Activated gamma-delta T cell treated with Interleukin-2 at 50 U/mL for 16 hours (primary cell): ENCODE measurements at regions not wholly inside any gene's neighbourhood (a gene's known extent, or its start where the extent isn't known, plus 50 kb on each side); places are given as distances from the start of the nearest gene placed in this dataset.

Experiments
- DNase-seq: peaks from one replicate; pipeline ENCODE4 v3.0.0-alpha.2; 2020

GRCh38 chr6:155967322-155967721, 511.7 kb upstream of the NOX3 start:
- DNase-seq: no peak

- DNase-seq: no peak
These were observed 508.9 kb upstream of the NOX3 start for GRCh38 chr6:155964544-155964943.

GRCh38 chr6:155962276-155962675, 506.6 kb upstream of the NOX3 start:
- no peak for DNase-seq

DNA sequence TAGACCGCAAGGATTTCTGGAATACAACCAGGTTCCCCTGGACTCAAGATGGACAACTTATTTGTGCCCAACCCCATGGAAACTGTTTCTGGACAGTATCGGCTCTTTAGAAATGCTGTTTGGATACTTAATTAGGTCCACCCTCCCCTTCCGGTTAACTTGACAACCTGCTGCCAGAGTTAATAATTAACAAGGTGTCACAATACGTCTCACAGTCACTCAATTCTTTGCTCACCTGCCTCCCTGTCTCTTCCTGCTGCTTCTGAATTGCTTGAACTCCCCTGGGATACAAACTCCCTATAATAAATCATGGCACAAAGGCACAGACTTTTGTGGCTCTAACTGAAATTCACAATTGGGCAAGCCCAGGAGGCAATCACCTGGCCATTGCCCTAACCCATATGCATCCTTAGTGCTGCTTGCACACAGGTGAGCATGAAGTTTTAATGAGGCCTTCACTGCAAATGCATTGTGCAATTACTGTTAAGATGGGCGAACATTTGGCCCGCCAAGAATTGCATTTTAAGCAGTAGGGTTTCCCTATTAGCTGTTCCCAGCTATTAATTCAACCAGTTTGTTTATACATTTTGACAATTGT, 504.4 kb upstream of the NOX3 start:
- no peak for DNase-seq

- DNase-seq: no peak
These were observed 502.9 kb upstream of the NOX3 start for GRCh38 chr6:155958550-155958949.

DNA sequence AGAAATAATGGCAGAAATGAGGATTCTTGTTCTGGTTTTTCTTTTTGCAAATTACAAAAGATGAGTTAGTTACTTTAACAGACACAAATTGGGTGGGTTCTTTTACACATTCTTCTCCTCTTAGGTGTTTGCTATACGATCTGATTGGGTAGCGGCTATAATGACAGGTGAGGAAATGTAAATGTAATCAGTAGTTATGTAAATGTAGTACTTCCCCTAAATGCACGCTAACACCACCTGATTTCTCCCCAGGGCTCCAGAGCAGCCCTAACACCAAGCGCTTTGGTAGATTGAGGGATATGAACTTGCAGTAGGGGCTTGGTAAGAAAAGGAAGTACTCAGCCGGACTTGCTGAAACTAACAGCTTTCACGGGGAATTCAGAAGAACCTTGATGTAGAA, 499.4 kb upstream of the NOX3 start:
- no peak for DNase-seq

- no peak for DNase-seq
These were observed 498.5 kb upstream of the NOX3 start for GRCh38 chr6:155954149-155954548.

DNA sequence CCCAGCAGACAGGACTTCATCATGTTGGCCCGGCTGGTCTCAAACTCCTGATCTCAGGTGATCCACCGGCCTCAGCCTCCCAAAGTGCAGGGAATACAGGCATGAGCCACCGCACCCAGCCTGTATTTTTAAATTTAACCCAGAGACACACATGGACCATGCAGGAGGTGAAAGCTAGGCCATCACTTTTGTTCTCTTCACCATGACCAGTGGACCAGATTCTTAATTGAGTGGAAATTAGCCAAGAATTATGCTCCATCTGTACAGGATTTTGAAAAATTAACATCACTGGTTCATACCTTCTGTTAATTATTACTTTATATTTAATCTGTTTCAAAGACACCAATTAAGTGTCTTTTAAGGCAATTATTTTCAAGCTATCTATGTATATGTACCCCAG, 493.6 kb upstream of the NOX3 start:
- no peak for DNase-seq

- DNase-seq: no peak
These were observed 491.2 kb upstream of the NOX3 start for GRCh38 chr6:155946860-155947259.

DNA sequence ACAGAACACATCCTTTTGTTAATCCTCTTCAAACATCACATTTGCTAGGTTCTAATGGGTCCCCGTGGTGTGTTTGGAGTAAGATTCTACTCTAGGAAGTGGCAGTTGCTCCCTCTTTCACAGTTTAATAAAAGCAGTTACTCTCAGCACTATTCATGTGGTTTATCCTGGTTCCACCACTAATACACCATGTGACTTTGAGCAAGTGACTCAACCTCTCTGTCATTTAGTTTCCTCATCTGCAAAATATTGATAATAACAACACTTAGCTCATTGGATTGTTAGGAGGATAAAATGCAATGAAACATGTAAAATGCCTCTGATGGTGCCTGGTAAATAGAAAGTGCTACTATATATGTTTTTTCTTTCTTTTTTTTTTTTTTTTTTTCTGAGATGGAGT, 488.0 kb upstream of the NOX3 start:
- no peak for DNase-seq

GRCh38 chr6:155939253-155939652, 483.6 kb upstream of the NOX3 start:
- no peak for DNase-seq

- DNase-seq: no peak
These were observed 480.9 kb upstream of the NOX3 start for GRCh38 chr6:155936551-155936950.

GRCh38 chr6:155936127-155936526, 480.5 kb upstream of the NOX3 start:
- no peak for DNase-seq

DNA sequence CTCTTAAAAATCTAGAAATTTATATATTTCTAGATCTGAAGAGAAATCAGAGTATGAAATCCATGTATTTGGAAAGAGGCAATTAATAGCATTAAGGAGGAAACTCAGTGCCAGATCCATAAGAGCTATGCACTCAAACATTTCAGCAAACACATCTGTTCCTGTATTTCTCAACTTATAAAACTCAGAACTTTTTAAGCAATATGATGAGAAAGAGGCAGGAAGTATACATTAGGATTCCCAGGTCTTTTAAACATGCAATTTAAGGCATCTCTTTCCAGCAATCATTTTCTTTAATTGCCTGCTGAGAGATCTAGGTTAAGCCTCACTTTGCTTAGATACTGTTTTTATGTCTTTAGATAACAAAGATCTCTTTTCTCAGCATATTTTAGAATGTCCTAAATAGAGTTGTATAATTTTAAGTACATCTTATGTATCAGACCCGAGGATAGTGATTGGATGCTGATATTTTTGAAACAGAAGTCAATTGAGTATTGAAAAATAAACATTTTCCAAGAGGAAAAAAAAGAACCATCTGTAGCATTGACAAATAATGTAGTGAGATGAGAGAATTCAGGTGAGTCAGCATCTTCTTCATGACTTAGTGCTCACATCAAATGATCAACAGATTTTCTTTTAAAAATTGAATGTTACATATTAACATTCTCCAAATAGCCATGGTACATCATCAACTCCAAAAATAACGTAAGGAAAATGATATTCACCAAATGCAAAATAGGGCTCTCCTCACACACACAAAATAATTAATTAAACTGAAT, 461.4 kb upstream of the NOX3 start:
- DNase-seq: no peak

- DNase-seq: no peak
These were observed 460.0 kb upstream of the NOX3 start for GRCh38 chr6:155915651-155916050.

DNA sequence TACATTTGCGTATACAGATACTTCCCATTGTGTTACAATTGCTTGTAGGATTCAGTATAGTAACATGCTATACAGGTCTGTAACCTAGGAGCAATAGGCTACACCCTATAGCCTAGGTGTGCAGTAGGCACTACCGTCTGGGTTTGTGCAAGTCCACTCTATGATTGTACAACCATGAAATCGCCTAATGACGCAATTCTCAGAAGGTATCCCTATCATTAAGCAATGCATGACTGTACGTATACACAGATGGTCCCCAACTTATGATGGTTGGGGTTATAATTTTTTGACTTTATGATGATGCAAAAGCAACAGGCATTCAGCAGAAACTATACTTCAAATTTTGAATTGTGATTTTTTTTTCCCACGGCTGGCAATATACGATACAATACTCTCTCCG, 458.2 kb upstream of the NOX3 start:
- no peak for DNase-seq

DNA sequence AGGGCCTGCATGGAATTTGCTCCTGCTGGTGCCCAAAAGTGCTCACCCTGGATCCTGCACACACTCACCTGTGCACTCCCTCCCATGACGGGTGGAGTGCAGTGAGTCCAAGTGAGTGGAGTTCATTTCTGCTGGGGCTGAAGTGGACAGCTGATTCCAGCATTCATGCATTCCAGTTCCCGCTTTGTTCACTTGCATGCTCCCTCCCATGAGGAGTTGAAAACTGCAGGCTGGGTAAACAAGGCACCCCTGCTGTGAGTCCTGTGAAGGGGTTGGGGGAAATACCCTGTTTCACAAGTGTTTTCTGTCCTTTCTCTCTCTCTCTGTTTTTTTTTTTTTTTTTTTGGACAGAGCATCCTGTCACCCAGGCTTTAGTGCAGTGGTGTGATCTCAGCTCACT, 454.1 kb upstream of the NOX3 start:
- DNase-seq: no peak

DNA sequence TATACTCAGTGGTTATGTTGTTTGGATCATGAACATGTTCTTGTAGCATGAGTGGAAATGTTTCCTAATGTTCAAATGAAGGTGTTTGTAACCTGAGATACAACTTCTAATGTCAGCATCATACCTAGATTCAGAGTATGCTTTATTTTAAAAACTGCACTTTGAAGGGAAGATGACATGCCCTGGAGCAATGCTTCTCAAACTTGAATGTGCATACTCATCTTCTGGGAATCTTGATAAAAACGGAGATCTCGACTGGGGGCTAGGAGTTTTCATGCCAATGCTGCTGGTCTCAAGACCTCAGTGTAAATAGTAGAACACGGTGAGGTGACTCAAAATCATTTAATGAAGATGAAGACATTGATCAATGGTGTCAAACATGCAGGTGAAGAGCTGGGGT, 440.0 kb upstream of the NOX3 start:
- no peak for DNase-seq

GRCh38 chr6:155894758-155895157, 439.1 kb upstream of the NOX3 start:
- DNase-seq: no peak

GRCh38 chr6:155894262-155894661, 438.6 kb upstream of the NOX3 start:
- no peak for DNase-seq

DNA sequence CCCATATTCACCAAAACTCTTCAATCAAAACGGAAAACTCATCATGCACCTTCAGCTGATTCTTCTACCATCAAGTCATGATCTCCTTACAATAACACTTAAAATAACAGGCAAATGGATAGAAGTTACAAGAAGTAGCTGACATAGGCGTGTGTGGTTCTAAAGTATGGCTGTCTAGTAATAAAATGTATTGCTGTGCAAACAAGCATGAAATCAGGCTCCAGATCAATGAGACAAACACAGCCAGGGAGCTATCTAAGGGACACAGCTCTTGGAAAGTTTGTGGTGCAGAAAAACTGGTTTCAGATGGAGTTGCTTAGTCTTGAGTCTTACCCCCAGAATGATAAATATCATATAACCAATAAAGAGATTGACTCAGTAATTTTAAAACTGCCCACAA, 434.8 kb upstream of the NOX3 start:
- DNase-seq: no peak

- no peak for DNase-seq
These were observed 433.8 kb upstream of the NOX3 start for GRCh38 chr6:155889410-155889809.

DNA sequence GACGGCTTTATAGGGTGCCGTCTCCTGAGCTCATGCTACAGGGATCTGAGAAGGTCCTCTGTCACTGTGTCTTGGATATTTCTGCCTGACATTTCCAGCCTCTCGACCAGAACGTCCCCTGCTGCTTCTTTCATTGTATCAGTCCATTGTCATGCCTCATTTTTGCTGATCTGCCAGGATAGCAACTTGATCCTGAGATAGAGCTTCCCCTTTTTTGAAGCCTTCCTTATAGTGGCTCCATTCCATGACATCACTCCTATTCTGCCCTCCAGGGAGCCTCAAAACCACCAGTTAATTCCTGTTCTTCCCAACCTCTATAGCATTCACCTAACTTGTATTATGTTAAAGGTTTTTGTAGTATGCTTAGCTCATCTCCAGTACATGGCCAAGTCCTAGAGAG, 431.8 kb upstream of the NOX3 start:
- no peak for DNase-seq

DNA sequence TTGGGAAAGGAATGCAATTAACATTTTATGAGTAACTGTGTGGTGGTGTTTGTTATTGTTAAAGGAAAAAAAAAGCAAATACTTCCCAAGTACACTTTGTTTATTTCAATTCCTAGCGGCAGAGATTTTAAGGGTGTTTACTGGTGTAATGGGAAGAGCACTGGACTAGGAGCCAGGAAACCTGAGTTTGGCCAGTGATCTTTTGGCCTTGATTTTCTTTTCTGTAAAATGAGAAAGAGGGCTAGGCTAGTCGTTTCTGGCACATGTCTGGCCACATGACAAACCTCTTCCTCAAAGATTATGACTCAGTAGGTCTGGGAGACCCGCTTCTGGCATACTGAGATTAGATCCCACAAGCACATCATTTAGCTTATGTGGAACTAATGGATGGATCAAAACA, 428.1 kb upstream of the NOX3 start:
- DNase-seq: no peak

GRCh38 chr6:155883334-155883731, 427.7 kb upstream of the NOX3 start:
- no peak for DNase-seq
